H7 (cell line): ENCODE measurements at regions not wholly inside any gene's neighbourhood (a gene's known extent, or its start where the extent isn't known, plus 50 kb on each side); places are given as distances from the start of the nearest gene placed in this dataset.

Experiments used
- DNase-seq: peaks from one replicate; pipeline ENCODE4 v3.0.0; 2012
- H3K27me3 ChIP-seq: 2 replicates; pipeline ENCODE4 v1.6.0; 2011; ENCODE audit warnings: mild to moderate bottlenecking, low read length; ENCODE audit not compliant: control insufficient read depth, insufficient read depth
- H3K36me3 ChIP-seq: replicated peaks from 2 replicates; pipeline ENCODE4 v1.5.1; 2011; ENCODE audit warnings: low read length; ENCODE audit not compliant: control insufficient read depth, insufficient read depth
- H3K4me3 ChIP-seq: 2 replicates; pipeline ENCODE4 v1.5.1; 2011; ENCODE audit warnings: low read depth, mild to moderate bottlenecking, control low read depth, low read length, moderate library complexity; ENCODE audit not compliant: insufficient read depth

GRCh38 chr5:54689411-54690251, 172.1 kb downstream of the SNX18 start:
- DNase-seq, result no peak
- Histone ChIP-seq H3K4me3 (no peak overlapping the region), H3K27me3 (no peaks in the 10 kb centered on the region), H3K36me3 (no peaks in the 10 kb centered on the region)

- no peak for DNase-seq
- no peak overlapping the region for H3K4me3 ChIP-seq
- H3K27me3 ChIP-seq, result no peaks in the 10 kb centered on the region
- no peaks in the 10 kb centered on the region for H3K36me3 ChIP-seq
These were observed 163.4 kb downstream of the SNX18 start for GRCh38 chr5:54680998-54681397.

GRCh38 chr5:54679686-54680085, 162.1 kb downstream of the SNX18 start:
- no peaks in the 10 kb centered on the region for H3K27me3 ChIP-seq
- DNase-seq, result no peak
- no peaks in the 10 kb centered on the region for H3K36me3 ChIP-seq
- no peak overlapping the region for H3K4me3 ChIP-seq

GRCh38 chr5:54678737-54679136, 161.2 kb downstream of the SNX18 start:
- Histone ChIP-seq H3K27me3 (no peaks in the 10 kb centered on the region), H3K36me3 (no peaks in the 10 kb centered on the region), H3K4me3 (no peak overlapping the region)
- no peak for DNase-seq

GRCh38 chr5:54676481-54677340, 159.2 kb downstream of the SNX18 start:
- H3K4me3 ChIP-seq, result no peak overlapping the region
- H3K27me3 ChIP-seq, result no peaks in the 10 kb centered on the region
- no peaks in the 10 kb centered on the region for H3K36me3 ChIP-seq
- no peak for DNase-seq

- Histone ChIP-seq H3K27me3 (no peaks in the 10 kb centered on the region), H3K4me3 (no peak overlapping the region), H3K36me3 (no peaks in the 10 kb centered on the region)
- DNase-seq, result no peak
These were observed 156.1 kb downstream of the SNX18 start for GRCh38 chr5:54673523-54674225.

- H3K4me3 ChIP-seq, result no peak overlapping the region
- H3K36me3 ChIP-seq, result no peaks in the 10 kb centered on the region
- no peak for DNase-seq
- H3K27me3 ChIP-seq, result no peaks in the 10 kb centered on the region
These were observed 155.3 kb downstream of the SNX18 start for GRCh38 chr5:54672871-54673270.

- DNase-seq, result no peak
- Histone ChIP-seq H3K36me3 (no peaks in the 10 kb centered on the region), H3K4me3 (no peak overlapping the region), H3K27me3 (no peaks in the 10 kb centered on the region)
These were observed 154.1 kb downstream of the SNX18 start for GRCh38 chr5:54671681-54672080.

GRCh38 chr5:54671111-54671531, 153.6 kb downstream of the SNX18 start:
- H3K27me3 ChIP-seq, result no peaks in the 10 kb centered on the region
- no peak for DNase-seq
- no peaks in the 10 kb centered on the region for H3K36me3 ChIP-seq
- no peak overlapping the region for H3K4me3 ChIP-seq

- no peak for DNase-seq
- Histone ChIP-seq H3K36me3 (no peaks in the 10 kb centered on the region), H3K27me3 (no peaks in the 10 kb centered on the region), H3K4me3 (no peak overlapping the region)
These were observed 152.7 kb downstream of the SNX18 start for GRCh38 chr5:54670281-54670680.

GRCh38 chr5:54669845-54670244, 152.3 kb downstream of the SNX18 start:
- Histone ChIP-seq H3K27me3 (no peaks in the 10 kb centered on the region), H3K4me3 (no peak overlapping the region), H3K36me3 (no peaks in the 10 kb centered on the region)
- DNase-seq, result no peak

GRCh38 chr5:54669285-54669684, 151.7 kb downstream of the SNX18 start:
- DNase-seq, result no peak
- no peak overlapping the region for H3K4me3 ChIP-seq
- H3K27me3 ChIP-seq, result no peaks in the 10 kb centered on the region
- no peaks in the 10 kb centered on the region for H3K36me3 ChIP-seq

GRCh38 chr5:54668096-54668495, 150.5 kb downstream of the SNX18 start:
- no peak overlapping the region for H3K4me3 ChIP-seq
- H3K36me3 ChIP-seq, result no peaks in the 10 kb centered on the region
- no peaks in the 10 kb centered on the region for H3K27me3 ChIP-seq
- no peak for DNase-seq

- Histone ChIP-seq H3K4me3 (no peak overlapping the region), H3K27me3 (no peaks in the 10 kb centered on the region), H3K36me3 (no peaks in the 10 kb centered on the region)
- DNase-seq, result no peak
These were observed 149.6 kb downstream of the SNX18 start for GRCh38 chr5:54667136-54667535.
